ENCODE measurements at regions not wholly inside any gene's neighbourhood (a gene's known extent, or its start where the extent isn't known, plus 50 kb on each side); places are given as distances from the start of the nearest gene placed in this dataset.
"Not testable (repeated sequence)": the region's sequence is repeated elsewhere in the genome, so short reads cannot be mapped to it uniquely, and the experiment has no call there.

DNA sequence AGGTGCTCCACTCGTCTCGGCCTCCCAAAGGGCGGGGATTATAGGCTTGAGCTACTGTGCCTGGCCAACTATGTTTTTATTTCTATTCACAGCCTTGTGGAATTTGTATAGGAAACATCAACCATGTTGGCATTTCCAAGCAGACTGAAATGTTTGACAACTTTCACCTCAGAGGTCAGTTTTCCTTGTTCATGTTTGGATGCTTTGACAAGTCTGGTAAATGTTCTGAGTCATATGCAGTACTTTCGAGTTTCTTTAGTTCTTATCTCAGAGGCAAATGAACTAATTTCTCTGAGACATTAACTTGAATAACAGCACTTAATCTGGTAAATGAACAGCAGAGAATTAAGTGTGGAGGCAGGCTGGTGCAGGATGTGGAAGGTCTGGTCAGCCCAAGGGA is 373.4 kb upstream of the SYNCRIP start:
- H3K9me3 ChIP-seq, result no peaks in the 10 kb centered on the region
- intact Hi-C loops (cut with DNase I), result no loop called here
- H3K27ac ChIP-seq, result no peak overlapping the region
- no peak for DNase-seq
- TF ChIP-seq, protein P1, sequence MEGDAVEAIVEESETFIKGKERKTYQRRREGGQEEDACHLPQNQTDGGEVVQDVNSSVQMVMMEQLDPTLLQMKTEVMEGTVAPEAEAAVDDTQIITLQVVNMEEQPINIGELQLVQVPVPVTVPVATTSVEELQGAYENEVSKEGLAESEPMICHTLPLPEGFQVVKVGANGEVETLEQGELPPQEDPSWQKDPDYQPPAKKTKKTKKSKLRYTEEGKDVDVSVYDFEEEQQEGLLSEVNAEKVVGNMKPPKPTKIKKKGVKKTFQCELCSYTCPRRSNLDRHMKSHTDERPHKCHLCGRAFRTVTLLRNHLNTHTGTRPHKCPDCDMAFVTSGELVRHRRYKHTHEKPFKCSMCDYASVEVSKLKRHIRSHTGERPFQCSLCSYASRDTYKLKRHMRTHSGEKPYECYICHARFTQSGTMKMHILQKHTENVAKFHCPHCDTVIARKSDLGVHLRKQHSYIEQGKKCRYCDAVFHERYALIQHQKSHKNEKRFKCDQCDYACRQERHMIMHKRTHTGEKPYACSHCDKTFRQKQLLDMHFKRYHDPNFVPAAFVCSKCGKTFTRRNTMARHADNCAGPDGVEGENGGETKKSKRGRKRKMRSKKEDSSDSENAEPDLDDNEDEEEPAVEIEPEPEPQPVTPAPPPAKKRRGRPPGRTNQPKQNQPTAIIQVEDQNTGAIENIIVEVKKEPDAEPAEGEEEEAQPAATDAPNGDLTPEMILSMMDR (IDR thresholded peaks at IDR 0.05), result no peak
- 68 to 76% methylated on average over 4 of the region's 4 CpGs for WGBS, 2 donors
- no peaks in the 10 kb centered on the region for H3K27me3 ChIP-seq
- no peak for FAIRE-seq
- no peak overlapping the region for H3K4me3 ChIP-seq
- ATAC-seq, result no peak
- H3K4me1 ChIP-seq, result no peaks in the 10 kb centered on the region
- no peaks in the 10 kb centered on the region for H3K36me3 ChIP-seq

DNA sequence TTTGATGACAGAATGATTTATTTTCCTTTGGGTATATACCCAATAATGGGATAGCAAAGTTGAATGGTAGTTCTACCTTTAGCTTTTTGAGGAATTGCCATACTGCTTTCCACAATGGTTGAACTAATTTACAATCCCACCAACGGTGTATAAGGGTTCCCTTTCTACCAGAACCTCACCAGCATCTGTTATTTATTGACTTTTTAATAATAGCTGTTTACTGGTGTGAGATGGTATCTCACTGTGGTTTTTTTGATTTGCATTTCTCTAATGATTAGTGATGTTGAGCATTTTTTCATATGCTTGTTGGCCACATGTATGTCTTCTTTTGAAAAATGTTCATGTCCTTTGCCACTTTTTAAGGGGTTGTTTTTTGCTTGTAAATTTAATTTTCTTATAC is 370.3 kb upstream of the SYNCRIP start:
- H3K9me3 ChIP-seq; FAIRE-seq; H3K27ac ChIP-seq; ATAC-seq; H3K27me3 ChIP-seq; H3K4me1 ChIP-seq; H3K36me3 ChIP-seq; DNase-seq; H3K4me3 ChIP-seq; intact Hi-C loops (cut with DNase I): not testable (repeated sequence)
- 64 to 66% methylated on average over 1 of the region's 1 CpG for WGBS, 2 donors

DNA sequence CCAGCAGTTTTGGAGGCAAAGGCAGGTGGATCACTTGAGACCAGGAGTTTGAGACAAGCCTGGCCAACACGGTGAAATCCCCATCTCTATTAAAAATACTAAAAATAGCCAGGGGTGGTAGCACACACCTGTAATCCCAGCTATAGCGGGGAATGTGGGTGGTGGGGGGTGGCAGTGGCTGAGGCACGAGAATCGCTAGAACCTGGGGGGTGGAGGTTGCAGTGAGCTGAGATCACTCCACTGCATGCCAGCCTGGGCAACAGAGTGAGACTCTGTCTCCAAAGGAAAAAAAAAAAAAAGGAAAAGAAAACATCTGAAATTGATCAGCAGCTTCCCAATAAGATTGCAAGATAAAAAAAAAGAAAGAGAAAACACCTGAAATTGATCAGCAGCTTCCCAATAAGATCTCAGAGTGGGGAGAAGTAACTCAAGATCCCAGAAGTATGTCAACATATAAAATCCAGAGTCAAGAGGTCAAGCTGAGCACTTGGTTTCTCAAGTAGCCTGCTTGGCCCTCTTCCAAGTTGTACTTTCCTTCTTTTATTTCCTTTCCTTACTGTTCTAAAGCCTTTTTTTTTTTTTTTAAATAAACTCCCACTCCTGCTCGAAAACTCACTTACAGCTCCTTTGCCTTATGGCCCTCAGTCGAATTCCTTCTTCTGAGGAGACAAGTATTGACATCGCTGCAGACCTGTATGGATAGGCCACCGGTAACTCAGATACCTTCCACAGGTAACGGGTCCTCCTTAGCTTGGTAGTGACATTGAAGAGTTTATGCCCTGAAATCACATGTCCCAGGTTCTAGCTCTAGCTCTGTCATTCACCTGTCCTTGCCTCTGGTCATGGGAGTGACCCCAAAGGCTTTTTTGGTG is 368.5 kb upstream of the SYNCRIP start:
- no peak for ATAC-seq
- no peak overlapping the region for H3K4me3 ChIP-seq

DNA sequence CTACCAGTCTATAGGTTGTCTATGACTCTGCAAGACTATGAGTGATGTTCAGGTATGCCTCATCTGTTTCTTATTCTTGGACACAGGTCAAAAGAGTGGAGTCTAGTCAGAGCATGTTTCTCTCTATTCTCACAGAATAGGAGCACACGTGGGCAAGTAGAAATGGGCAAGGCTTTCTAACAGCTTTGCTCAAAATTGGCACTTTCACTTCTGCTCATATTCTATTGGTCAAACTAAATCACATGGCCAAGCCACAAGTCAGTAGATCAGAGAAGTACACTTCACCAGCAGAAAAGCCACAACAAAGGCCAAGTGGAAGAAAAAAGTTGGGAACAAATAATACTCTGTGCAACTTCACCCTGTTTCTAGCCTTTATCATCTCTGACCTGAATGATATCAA is 354.5 kb upstream of the SYNCRIP start:
- DNase-seq, result no peak
- H3K27me3 ChIP-seq, result no peaks in the 10 kb centered on the region
- intact Hi-C loops (cut with DNase I), result no loop called here
- no peak for FAIRE-seq
- no peak overlapping the region for H3K27ac ChIP-seq
- WGBS, 2 donors, result 73 to 88% methylated on average over 1 of the region's 1 CpG
- H3K4me1 ChIP-seq, result peaks cover 0 to 8% (median 8%) of the 10 kb centered on the region in 3 donors
- no peak for ATAC-seq
- H3K4me3 ChIP-seq, result no peak overlapping the region
- no peaks in the 10 kb centered on the region for H3K9me3 ChIP-seq
- H3K36me3 ChIP-seq, result no peaks in the 10 kb centered on the region
- TF ChIP-seq, protein P1 (IDR thresholded peaks at IDR 0.05), result no peak

More for the DNA sequence above, 368.5 kb upstream of the SYNCRIP start:
- WGBS, 2 donors, result 85 to 86% methylated on average over 9 of the region's 9 CpGs
- Histone ChIP-seq H3K27ac (no peak overlapping the region), H3K36me3 (no peaks in the 10 kb centered on the region), H3K9me3 (no peaks in the 10 kb centered on the region), H3K27me3 (no peaks in the 10 kb centered on the region), H3K4me1 (no peaks in the 10 kb centered on the region)
- no peak for DNase-seq
- intact Hi-C loops (cut with DNase I), result no loop called here
- FAIRE-seq, result no peak
- TF ChIP-seq, protein P1 (IDR thresholded peaks at IDR 0.05), result no peak

DNA sequence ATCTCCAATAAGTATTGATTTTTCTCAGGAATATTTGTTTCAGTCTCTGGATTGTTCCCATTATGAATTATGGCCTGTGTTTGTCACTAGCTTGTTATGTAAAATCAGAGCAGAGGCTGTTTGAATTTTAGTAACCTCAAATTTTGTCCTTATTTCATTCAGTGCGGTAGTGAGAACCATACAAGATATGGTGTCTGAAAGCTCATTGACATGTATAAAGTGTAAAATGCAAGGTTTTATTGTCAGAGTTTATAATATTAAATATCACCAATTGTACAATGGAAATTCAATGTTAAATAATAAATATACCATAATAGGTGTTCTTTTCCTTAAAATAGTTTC is 353.3 kb upstream of the SYNCRIP start:
- no peak overlapping the region for H3K4me3 ChIP-seq
- H3K9me3 ChIP-seq, result no peaks in the 10 kb centered on the region
- DNase-seq, result no peak
- no peak overlapping the region for H3K27ac ChIP-seq
- TF ChIP-seq, protein P1 (IDR thresholded peaks at IDR 0.05), result no peak
- no peaks in the 10 kb centered on the region for H3K27me3 ChIP-seq
- H3K4me1 ChIP-seq, result peaks cover 0 to 8% (median 8%) of the 10 kb centered on the region in 3 donors
- no peaks in the 10 kb centered on the region for H3K36me3 ChIP-seq
- intact Hi-C loops (cut with DNase I), result no loop called here
- no peak for FAIRE-seq
- ATAC-seq, result no peak
- WGBS, 2 donors, result 67 to 72% methylated on average over 1 of the region's 1 CpG
